HG03442 (cell line): ENCODE measurements at regions not wholly inside any gene's neighbourhood (a gene's known extent, or its start where the extent isn't known, plus 50 kb on each side); places are given as distances from the start of the nearest gene placed in this dataset.
A peak's percentile ranks its signal among the peaks of the same experiment; 100 is the strongest.
"Not testable (repeated sequence)": the region's sequence is repeated elsewhere in the genome, so short reads cannot be mapped to it uniquely, and the experiment has no call there.

Experiments
- ATAC-seq: cut with Tn5 transposase; IDR thresholded peaks from one replicate; pipeline ENCODE4 v1.9.1; 2021; ENCODE audit warnings: mild to moderate bottlenecking, moderate library complexity; ENCODE audit not compliant: unreplicated experiment

DNA sequence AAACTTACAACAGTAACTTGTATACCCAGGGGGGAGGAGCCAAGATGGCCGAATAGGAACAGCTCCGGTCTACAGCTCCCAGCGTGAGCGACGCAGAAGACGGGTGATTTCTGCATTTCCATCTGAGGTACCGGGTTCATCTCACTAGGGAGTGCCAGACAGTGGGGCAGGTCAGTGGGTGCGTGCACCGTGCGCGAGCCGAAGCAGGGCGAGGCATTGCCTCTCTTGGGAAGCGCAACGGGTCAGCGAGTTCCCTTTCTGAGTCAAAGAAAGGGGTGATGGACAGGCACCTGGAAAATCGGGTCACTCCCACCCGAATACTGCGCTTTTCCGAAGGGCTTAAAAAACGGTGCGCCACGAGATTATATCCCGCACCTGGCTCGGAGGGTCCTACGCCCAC, 278.8 kb downstream of the FAM47B start:
- not testable (repeated sequence) for ATAC-seq

DNA sequence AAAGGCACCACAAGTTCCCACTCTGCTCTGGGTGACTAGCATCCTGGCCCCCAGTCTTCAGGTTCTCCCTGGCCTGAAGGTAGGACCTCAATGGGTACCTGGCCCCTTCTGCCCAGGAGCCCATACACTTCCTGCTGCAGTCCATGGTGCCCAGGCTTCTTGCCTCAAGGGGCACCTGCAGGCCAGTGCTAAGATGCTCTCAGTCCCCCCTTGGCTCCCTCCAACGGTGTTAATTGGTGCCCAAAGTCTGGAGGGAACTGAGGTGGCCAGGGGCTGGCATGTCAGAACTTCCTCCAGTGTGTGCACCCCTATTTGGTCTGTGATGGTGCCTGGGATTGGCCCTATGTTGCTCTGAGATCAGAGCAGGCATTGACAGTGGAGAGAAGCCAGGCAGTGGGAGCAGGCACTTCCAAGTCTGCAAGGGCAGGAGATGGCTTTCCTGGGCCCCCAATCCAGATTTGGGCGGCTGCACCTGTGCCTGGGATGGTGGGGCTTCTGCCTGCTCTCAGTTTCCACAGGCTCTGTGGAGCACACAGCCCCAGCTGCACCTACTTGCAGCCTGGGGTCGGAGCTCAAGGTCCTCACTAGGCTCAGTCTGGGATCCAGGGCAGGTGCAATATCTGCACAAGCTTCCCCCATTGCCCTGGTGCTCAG, 301.6 kb downstream of the FAM47B start:
- ATAC-seq, result no peak

DNA sequence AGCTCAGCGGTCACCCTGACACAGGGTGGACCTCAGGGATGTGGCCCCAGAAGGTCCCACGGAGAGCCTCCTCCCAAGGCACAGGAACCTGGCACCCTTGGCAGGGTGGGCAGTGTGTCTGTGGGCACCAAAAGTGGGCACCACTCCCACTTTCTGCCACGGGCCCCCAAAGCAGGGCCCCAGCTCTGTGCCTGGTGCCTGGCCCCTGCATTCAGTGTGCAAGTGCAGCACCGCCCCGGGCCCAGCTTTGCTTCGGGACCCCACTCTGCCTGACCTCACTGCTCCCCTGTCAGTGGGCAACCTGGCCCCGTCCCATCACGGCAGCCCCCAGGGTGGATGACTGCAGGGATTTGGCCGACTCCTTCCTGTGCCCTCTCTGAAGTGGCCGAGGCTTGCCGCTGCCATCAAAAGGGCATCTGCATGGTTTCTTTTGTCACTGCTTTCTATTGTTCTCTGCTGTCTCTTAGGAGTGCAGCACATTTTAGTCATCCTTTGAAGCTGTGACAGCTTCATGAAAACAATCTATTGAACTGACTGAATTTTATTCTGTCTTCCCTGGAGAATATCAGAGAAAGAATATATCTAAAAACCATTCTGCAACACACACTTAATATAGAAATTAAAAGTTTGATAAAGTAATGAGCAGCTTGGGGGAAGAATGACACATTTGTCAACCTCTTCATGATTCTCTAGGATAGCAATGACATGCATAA, 302.4 kb downstream of the FAM47B start:
- ATAC-seq, result no peak

DNA sequence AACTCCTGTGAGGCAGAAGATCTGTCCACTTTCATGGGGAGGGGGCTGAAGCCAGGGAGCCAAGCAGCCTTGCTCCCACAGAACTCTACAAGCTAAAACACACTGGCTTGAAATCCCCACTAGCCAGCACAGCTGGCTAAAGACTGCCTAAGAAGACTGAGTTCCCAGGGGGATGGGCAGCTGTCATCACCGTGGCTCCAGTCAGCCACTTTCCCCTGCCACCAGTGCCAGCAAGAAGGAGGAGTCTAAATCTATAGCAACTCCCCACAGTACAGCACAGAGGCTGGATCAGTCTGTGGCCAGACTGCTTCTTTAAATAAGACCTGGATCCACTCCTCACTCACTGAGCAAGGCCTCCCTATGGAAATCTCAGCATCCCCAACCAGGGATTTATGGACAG, 308.6 kb downstream of the FAM47B start:
- no peak for ATAC-seq

DNA sequence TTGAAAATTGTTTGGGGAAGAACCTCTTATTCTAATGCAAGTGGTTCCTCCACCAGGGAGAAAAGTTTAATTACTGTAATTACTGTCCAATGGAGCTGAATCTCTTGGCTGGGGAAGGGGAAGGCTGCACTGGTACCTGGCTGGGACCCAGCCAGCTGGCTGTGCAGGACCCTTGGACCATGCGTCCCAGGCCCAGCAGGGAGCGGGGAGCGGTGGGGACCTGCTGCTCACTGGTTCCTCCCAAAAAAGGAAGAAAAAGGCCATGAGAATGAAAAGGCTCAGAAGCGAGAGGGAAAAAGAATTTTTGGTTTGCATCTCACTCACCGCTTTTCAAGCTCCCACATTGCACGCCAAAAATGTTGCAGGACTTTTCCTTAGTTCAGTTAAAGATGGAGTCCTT, 333.5 kb downstream of the FAM47B start:
- ATAC-seq, result no peak

DNA sequence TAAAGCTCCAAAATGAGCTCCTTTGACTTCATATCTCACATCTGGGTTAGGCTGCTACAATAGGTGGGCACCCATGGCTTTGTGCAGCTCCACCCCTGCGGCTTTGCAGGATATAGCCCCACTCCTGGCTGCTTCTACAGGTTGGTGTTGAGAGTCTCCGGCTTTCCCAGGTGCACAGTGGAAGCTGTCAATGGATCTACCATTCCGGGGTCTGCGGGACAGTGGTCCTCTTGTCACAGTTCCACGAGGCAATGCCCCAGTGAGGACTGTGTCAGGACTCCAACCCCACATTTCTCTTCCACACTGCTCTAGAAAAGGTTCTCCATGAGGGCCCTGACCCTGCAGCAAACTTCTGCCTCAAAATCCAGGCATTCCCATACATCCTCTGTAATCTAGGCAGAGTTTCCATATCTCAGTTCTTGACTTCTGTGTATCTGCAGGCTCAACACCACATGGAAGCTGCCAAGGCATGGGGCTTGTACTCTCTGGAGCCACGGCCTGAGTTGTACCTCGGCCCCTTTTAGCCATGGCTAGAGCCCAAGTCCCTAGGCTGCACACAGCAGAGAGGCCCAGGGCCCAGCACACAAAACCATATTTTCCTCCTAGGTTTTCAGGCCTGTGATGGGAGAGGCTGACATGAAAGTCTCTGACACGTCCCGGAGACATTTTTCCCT, 342.8 kb downstream of the FAM47B start:
- ATAC-seq, result no peak

DNA sequence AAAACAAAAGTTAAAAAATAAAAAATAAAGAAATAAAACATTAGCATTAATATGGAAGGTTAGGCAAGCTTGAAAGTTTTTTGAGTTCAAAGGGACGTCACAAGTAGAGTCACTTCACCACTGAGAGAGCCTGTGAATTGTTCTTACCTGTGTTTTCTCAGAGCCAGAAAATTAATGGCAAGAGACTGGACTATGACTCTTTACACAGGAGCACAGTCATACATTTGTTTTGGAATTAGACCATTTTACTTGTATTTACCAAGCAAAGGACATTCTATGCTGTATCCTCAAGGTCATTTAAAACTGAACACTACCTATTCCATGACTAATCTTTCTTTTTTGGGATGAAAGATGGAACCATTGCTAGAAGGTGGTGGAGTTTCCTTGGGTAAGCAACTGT, 346.1 kb downstream of the FAM47B start:
- ATAC-seq, result no peak

DNA sequence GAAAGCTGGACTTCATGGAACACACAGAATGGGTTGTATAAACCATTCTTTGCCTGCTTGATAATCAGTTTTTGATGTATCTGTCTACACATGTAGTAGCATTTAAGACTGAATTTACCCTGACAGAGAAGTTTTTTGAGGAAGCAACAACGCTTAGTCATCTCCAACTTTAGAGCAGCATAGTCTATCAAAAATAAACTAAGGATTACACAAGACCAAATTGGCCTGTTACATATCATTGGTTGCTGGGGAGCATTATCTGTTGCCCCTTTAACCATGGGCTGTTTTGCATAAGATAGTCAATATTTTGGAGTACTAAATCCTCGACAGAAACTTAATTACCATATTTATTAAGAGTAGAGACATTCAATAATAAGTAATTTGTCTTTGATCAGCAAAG, 347.4 kb downstream of the FAM47B start:
- no peak for ATAC-seq

DNA sequence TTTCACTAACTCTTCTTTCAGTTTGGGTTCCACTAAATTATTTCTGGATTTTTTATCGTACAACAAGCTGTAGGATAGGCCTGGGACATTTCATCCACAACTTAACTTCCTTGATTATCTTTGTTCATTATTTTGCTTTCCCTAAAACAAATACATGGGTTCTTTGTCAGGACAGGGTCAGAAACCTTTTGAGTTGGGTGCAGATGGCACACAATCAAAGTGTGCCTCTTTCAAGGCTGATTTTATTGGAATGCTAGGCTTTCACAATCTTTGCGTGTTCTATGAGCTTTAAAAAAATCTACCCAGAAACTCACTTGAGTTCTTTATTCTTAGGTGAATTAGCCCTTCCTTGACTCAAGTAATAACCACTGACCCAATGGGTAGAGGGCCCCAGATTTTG, 348.4 kb downstream of the FAM47B start:
- ATAC-seq, result no peak

DNA sequence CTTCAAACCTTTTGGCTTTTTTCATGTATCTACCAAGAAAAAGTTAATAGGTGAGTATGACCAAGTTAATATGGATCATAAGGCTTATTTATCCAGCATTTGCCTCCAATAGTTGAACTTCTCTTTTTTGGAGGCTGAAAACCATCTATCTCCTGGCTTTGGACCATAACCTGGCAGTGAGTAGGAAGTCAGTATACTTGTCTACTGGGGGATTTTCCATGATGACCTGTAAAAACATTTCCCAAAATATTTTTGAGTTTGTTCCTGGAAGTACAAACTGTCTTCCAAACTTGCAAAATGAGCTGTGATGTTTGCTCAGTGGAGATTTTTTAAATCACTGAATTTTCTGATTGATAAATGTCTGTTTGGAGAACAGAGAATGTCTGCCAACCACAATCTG, 349.9 kb downstream of the FAM47B start:
- ATAC-seq, result no peak

DNA sequence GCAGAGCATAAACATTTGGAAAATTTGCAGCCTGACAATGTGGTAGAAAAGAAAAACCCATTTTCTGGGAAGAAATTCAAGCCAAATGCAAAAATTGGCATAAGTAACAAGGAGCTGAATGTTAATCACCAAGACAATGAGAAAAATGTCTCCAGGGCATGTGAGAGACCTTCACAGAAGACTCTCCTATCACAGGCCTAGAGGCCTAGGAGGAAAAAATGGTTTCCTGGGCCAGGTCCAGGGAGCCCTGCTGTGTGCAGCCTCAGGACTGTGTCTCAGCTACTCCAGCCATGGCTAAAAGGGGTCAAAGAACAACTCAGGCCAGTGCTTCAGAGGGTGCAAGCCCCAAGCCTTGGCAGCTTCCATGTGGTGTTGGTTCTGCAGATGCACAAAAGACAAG, 362.4 kb downstream of the FAM47B start:
- ATAC-seq, result not testable (repeated sequence)

DNA sequence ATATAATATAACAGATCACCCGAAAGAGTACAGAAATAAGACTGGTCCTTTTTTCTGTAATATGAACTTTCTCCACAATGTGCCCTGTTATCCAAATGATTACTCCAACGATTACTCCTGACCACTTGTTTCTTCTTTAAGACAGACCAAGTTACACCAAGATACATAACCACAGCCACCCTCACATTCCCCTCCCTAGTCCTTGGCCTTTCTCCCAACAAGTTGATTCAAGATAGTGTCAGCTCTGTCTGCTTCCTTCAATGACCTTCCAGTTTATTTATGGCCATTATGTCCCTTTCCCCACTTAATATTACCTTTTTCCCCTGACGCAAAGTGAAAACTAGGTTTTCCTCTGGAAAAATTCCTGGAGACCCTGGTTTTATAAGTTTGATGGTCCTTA, 397.2 kb downstream of the FAM47B start:
- ATAC-seq, result no peak

DNA sequence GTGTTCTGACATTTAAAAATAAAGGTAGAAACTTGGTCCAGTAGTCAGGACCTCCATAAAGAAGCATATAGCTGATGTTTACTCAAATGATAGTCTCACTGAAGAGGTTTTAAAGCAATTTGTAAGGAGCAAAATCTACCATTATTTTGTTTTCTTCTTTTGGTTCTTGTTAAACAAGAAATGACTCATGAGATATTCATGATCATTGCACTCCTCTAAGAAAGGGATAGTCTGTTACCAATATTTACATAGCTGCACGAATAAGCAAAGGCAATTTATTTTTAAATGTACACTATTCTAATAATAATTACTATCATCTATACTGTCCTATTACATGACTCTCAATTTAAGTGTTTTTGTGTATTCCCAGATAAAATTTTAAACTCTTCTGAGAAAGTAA, 397.9 kb downstream of the FAM47B start:
- ATAC-seq, result no peak

DNA sequence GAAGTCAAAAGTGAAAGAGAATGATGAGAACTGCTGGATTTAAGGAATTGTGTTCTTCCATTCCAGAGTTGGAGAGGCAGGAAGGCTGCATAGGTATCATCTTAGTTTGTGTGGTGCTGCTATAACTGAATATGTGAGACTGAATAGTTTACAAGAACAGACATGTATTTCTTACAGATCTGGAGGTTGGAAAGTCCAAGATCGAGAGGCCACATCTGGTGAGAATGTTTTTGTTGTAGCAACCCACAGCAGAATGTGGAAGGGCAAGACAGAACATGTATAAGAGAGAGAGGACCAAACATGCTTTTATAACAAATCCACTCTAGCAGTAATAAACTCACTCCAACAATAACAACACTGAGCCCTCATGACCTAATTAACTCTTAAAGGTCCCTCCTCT, 408.6 kb downstream of the FAM47B start:
- no peak for ATAC-seq

DNA sequence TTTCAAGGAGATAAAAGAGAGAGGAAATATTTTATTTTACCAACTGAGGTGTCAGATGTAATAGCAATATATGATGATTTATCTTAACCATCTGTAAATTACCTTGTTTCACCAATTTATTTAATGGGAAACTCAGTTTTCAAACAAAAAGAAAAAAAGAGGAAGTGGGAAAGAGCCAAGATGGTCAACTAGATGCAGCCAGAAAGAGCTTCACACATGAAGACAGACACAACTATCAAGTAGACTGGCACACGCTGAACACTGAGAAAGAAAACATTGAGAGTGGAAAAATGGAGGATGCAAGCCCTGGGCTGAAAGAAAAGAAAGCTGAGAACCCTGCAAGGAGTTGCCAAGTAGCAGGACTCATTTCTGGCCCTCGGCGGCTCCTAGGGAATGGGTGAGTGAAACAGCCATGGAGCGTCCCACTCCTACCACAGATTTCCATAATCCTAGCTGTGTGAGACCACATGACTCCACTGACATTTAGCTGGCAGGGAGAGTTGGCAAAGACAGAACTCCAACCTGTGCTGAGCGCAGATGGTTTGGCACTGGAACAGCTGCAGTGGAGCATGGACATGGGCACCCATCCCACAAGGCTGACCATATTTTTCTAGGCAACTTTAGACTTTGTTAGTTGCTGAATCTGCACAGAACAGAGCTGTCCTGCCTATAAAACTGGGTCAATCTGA, 409.3 kb downstream of the FAM47B start:
- ATAC-seq, result no peak

DNA sequence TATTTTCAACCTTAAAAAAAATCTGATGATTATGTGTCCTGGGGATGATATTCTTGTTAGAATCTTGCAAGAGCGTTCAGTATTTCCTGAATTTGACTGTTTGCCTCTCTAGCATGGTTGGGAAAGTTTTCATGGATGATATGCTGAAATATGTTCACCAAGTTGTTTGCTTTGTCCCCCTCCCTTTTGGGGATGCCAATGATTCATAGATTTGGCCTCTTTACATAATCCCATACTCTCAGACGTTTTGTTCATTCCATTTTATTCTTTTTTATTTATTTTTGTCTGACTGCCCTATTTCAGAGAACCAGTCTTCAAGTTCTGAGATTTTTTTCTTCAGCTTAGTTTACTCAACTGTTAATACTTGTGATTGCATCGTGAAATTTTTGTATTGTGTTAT, 415.1 kb downstream of the FAM47B start:
- ATAC-seq, result no peak

DNA sequence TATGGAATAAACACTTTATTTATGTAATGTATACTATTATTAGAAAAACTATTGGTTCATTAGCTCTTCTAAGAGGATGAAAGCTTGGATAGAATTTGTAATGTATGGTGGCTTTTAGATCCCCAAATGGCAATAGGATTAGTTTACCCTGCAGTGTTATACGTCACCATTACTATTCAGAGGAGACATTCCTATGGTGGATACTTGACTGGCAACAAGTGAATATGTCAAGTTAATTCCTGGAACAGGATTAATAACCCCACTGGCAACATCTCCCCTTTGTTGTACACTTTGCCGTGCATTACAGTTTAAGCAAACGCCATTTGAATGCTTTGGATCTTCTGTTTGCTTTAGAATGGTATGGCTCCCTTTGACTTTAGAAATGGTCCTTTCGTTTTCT, 420.3 kb downstream of the FAM47B start:
- no peak for ATAC-seq

DNA sequence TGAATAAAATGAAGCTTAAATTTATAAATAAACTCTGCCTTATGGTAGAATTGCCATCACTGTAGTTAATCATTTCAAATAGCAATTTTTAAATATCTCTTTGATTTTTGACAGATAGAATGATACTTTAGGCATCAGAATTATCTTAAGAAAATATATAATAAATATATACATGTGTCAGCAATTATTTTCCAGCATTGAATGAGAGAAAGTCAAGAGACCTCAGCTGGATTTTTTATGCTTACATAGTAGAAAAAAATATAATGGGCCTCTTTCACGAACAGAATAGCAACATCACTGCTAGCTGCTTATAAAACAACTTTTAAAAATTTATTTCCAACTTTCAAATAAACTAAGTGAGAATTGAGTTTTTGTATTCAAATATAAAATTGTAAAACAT, 424.0 kb upstream of the MAGEB16 start:
- ATAC-seq, result no peak

DNA sequence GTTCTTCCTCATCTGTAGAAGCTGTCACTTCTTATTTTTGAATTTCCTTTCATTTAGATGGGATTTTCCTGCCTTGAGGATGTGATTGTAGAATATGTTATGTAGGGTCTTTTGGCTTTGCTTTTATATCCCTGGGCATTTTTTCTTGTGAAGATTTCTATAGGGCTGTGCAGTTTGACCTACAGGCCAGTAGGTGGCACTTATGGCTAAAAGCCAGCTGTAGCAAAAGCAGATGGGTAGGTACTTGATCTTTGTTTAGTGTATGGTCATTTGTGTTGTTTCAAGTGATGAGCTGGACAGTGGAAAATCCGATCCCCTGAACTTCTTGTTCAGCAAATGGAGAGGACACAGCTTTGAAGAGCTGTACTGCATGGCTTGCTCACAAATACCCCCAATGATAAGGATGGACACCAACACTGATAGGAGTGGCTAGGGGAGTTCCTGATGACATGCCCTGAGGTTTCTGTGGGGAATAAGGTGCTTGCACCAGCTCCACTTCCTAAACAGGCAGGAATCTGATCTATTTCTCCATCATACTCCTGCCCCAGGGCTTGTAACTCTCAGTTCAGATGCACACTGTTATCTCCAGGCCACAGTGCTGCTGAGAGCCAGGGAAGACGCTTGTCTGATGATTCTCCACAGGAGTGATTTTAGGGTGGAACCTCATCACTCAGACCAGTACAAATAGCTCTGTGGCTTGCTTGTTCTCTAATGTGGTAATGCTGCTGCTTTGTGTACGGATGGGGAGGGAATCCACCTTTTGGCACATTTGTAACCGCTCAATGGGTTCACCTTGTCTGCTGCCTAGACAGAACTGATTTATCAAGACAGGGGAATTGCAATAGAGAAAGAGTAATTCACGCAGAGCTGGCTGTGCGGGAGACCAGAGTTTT, 417.1 kb upstream of the MAGEB16 start:
- peak; percentile 60 for ATAC-seq

DNA sequence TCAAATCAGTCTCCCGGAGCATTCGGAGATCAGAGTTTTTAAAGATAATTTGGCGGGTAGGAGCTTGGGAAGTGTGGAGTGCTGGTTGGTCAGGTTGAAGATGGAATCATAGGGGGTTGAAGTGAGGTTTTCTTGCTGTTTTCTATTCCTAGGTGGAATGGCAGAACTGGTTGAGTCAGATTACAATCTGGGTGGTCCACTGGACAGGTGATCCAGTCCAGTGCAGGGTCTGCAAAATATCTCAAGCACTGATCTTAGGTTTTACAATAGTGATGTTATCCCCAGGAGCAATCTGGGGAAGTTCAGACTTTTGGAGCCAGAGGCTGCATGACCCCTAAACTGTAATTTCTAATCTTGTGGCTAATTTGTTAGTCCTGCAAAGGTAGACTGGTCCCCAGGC, 416.4 kb upstream of the MAGEB16 start:
- not testable (repeated sequence) for ATAC-seq

DNA sequence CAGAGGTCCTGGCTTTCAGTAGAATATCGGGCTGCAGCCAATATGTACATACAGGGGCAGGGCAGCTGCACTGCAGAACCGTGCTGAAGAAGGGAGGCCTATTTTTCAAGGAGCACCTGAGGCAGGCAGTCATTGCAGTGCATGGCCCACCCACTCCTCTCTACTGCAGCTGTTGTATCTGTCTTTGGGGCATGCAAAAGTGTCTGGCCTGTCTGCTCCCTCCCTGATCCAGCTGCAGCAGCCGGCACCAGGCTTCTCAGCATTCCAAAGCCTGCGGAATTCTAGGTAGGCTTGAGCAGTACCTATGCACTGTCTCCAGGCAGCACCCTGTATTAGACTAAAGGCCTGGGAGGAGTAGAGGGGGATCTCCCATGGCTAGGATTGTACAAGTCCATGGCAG, 415.2 kb upstream of the MAGEB16 start:
- ATAC-seq, result no peak
